GM13976 (cell line): ENCODE measurements at regions not wholly inside any gene's neighbourhood (a gene's known extent, or its start where the extent isn't known, plus 50 kb on each side); places are given as distances from the start of the nearest gene placed in this dataset.

Source experiments
- DNase-seq: peaks from one replicate; pipeline ENCODE4 v3.0.0; 2012; ENCODE audit warnings: low spot score
- CTCF ChIP-seq: IDR thresholded peaks from 2 replicates; pipeline ENCODE4 v1.5.1; 2012; ENCODE audit warnings: borderline replicate concordance, mild to moderate bottlenecking; ENCODE audit not compliant: insufficient read depth; ENCODE audit errors: extremely low read depth, missing control alignments, control extremely low read depth
- in situ Hi-C: fragments of 300-500 bp; cut with MboI; formaldehyde crosslinking; loops from one replicate; pipeline ENCODE4 v1.12.0; 2022; ENCODE audit warnings: low sequenced_read_pairs, mixed read lengths, inconsistent platforms; ENCODE audit not compliant: unreplicated experiment

- no peak for TF ChIP-seq CTCF
- in situ Hi-C loops: no loop called here
- no peak for DNase-seq
Measured at GRCh38 chr5:138629392-138629791, 54.2 kb upstream of the HSPA9 start.

GRCh38 chr5:138626333-138626944 is 51.2 kb upstream of the HSPA9 start:
- in situ Hi-C loops: no loop called here
- TF ChIP-seq CTCF: no peak
- no peak for DNase-seq

- DNase-seq: no peak
- TF ChIP-seq CTCF: no peak
- in situ Hi-C loops: no loop called here
Measured at GRCh38 chr5:138625134-138625533, 49.9 kb upstream of the HSPA9 start.
